H1 (cell line): ENCODE measurements at regions not wholly inside any gene's neighbourhood (a gene's known extent, or its start where the extent isn't known, plus 50 kb on each side); places are given as distances from the start of the nearest gene placed in this dataset.

Experiments used
- CTCF ChIA-PET: fragments of 300-600 bp; sonication (Branson Sonifier 250); formaldehyde crosslinking; loops from one replicate; lab custom pipeline; 2021; ENCODE audit not compliant: partially characterized antibody; lab: Charles Lee
- POLR2A ChIA-PET: fragments of 300-600 bp; sonication (Branson Sonifier 250); formaldehyde crosslinking; loops from one replicate; lab custom pipeline; 2021; ENCODE audit warnings: inconsistent platforms; ENCODE audit not compliant: partially characterized antibody; lab: Charles Lee
- DNase-seq, 2 experiments: peaks; one replicate each; pipeline versions ENCODE4 v3.0.0 to v3.0.0-alpha.2; 2010 to 2022; ENCODE audit warnings: low spot score in 2 of 2, low read depth in 1 of 2, mixed read lengths in 1 of 2
- FAIRE-seq: peaks from 2 replicates; lab custom pipeline; 2011; peaks lifted over from hg19 to GRCh38; lab: Jason Lieb, UNC
- H2AFZ ChIP-seq: 2 replicates; pipeline ENCODE4 v1.8.1; 2012; ENCODE audit warnings: low read length, inconsistent platforms
- H2AK5ac ChIP-seq: 2 replicates; pipeline ENCODE4 v1.6.1; 2013; ENCODE audit warnings: low read depth, low read length
- H2BK120ac ChIP-seq: replicated peaks from 2 replicates; pipeline ENCODE3; 2013; ENCODE audit warnings: low read depth, low read length, inconsistent platforms
- H2BK12ac ChIP-seq: 2 replicates; pipeline ENCODE4 v1.6.1; 2013; ENCODE audit warnings: low read depth, low read length
- H2BK15ac ChIP-seq: 2 replicates; pipeline ENCODE4 v1.6.1; 2013; ENCODE audit warnings: low read length
- H2BK20ac ChIP-seq: 2 replicates; pipeline ENCODE4 v1.6.1; 2013; ENCODE audit warnings: low read length
- H2BK5ac ChIP-seq: 2 replicates; pipeline ENCODE4 v1.6.1; 2013; ENCODE audit warnings: low read depth, low read length
- H3K14ac ChIP-seq: 2 replicates; pipeline ENCODE4 v1.6.1; 2013; ENCODE audit warnings: inconsistent platforms; ENCODE audit not compliant: insufficient read length
- H3K18ac ChIP-seq: 2 replicates; pipeline ENCODE4 v1.6.1; 2013; ENCODE audit warnings: low read length; ENCODE audit errors: extremely low read depth
- H3K23ac ChIP-seq: 2 replicates; pipeline ENCODE4 v1.6.1; 2013; ENCODE audit warnings: inconsistent platforms; ENCODE audit not compliant: insufficient read length
- H3K23me2 ChIP-seq: 2 replicates; pipeline ENCODE4 v1.6.1; 2013; ENCODE audit warnings: low read depth, low read length
- H3K27ac ChIP-seq: 2 replicates; pipeline ENCODE4 v1.6.1; 2011; ENCODE audit warnings: low read depth, low read length, inconsistent platforms
- H3K27me3 ChIP-seq, 4 experiments: replicated peaks in 1 of 4; 1 replicate in 1 of 4; 2 replicates in 3 of 4; pipeline versions ENCODE4 v1.6.1 to v1.8.1; 2011 to 2013; ENCODE audit warnings: low read length in 3 of 4, mild to moderate bottlenecking in 3 of 4, inconsistent platforms in 2 of 4, mixed read lengths in 2 of 4, moderate library complexity in 1 of 4; ENCODE audit not compliant: control insufficient read depth in 3 of 4, insufficient read depth in 3 of 4; ENCODE audit errors: extremely low read depth in 1 of 4
- H3K36me3 ChIP-seq, 4 experiments: 2 replicates each; pipeline versions ENCODE4 v1.6.1 to v1.8.1; 2011 to 2013; ENCODE audit warnings: mild to moderate bottlenecking in 4 of 4, low read length in 3 of 4, moderate library complexity in 2 of 4, control low read depth in 1 of 4, inconsistent platforms in 1 of 4; ENCODE audit not compliant: insufficient read depth in 4 of 4, control insufficient read depth in 2 of 4
- H3K4ac ChIP-seq: replicated peaks from 2 replicates; pipeline ENCODE3; 2013; ENCODE audit warnings: low read length, low read depth, mixed read lengths, inconsistent platforms; ENCODE audit not compliant: insufficient read length
- H3K4me1 ChIP-seq, 4 experiments: replicated peaks in 1 of 4; 1 replicate in 1 of 4; 2 replicates in 3 of 4; pipeline versions ENCODE4 v1.6.1 to v1.8.1; 2011 to 2013; ENCODE audit warnings: low read length in 3 of 4, inconsistent platforms in 2 of 4, mixed read lengths in 1 of 4; ENCODE audit not compliant: insufficient read depth in 4 of 4, control insufficient read depth in 3 of 4
- H3K4me2 ChIP-seq, 2 experiments: 2 replicates each; pipeline versions ENCODE4 v1.6.1 to v1.8.1; 2011 to 2013; ENCODE audit warnings: low read depth in 2 of 2, low read length in 2 of 2, control low read depth in 1 of 2, inconsistent platforms in 1 of 2, mild to moderate bottlenecking in 1 of 2; ENCODE audit not compliant: insufficient read depth in 1 of 2
- H3K4me3 ChIP-seq, 4 experiments: fragments of 200-600, 300-600 bp in 1 of 4; sonication (generic), shearing (Covaris generic), sonication (Bioruptor Twin) in 1 of 4; 2 replicates each; pipeline versions ENCODE4 v1.5.1 to v1.8.1; 2011 to 2016; ENCODE audit warnings: low read length in 4 of 4, low read depth in 3 of 4, control low read depth in 2 of 4, inconsistent platforms in 2 of 4, mild to moderate bottlenecking in 2 of 4, mixed read lengths in 1 of 4, moderate library complexity in 1 of 4; ENCODE audit not compliant: insufficient read depth in 2 of 4; ENCODE audit errors: extremely low read depth in 1 of 4
- H3K56ac ChIP-seq: replicated peaks from 2 replicates; pipeline ENCODE3; 2013; ENCODE audit warnings: low read depth, mild to moderate bottlenecking, mixed read lengths, low read length, inconsistent platforms; ENCODE audit not compliant: insufficient read length
- H3K79me1 ChIP-seq: 2 replicates; pipeline ENCODE4 v1.6.1; 2013; ENCODE audit warnings: low read depth, low read length, control low read depth
- H3K79me2 ChIP-seq, 2 experiments: 2 replicates each; pipeline versions ENCODE4 v1.6.1 to v1.8.1; 2012 to 2013; ENCODE audit warnings: low read length in 2 of 2, mild to moderate bottlenecking in 2 of 2, inconsistent platforms in 1 of 2; ENCODE audit not compliant: insufficient read depth in 2 of 2, control insufficient read depth in 1 of 2
- H3K9ac ChIP-seq, 4 experiments: replicated peaks in 1 of 4; 1 replicate in 1 of 4; 2 replicates in 3 of 4; pipeline versions ENCODE4 v1.6.1 to v1.8.1; 2011 to 2013; ENCODE audit warnings: low read depth in 3 of 4, low read length in 3 of 4, control low read depth in 2 of 4, mild to moderate bottlenecking in 2 of 4, moderate library complexity in 2 of 4, inconsistent platforms in 1 of 4; ENCODE audit errors: extremely low read depth in 1 of 4
- H3K9me3 ChIP-seq, 2 experiments: 2 replicates each; pipeline versions ENCODE4 v1.6.1 to v1.8.1; 2012 to 2013; ENCODE audit warnings: mild to moderate bottlenecking in 2 of 2, moderate library complexity in 2 of 2, control low read depth in 1 of 2, inconsistent platforms in 1 of 2, low read depth in 1 of 2, low read length in 1 of 2, mixed read lengths in 1 of 2; ENCODE audit not compliant: insufficient read depth in 2 of 2
- H4K20me1 ChIP-seq, 2 experiments: replicated peaks in 1 of 2; 2 replicates each; pipeline versions ENCODE3 to v1.8.1; 2011 to 2013; ENCODE audit warnings: inconsistent platforms in 2 of 2, low read length in 2 of 2, mild to moderate bottlenecking in 1 of 2; ENCODE audit not compliant: insufficient read depth in 2 of 2, control insufficient read depth in 1 of 2
- H4K5ac ChIP-seq: 2 replicates; pipeline ENCODE4 v1.6.1; 2013; ENCODE audit warnings: low read length, low read depth, mixed read lengths, inconsistent platforms; ENCODE audit not compliant: insufficient read length
- H4K8ac ChIP-seq: 2 replicates; pipeline ENCODE4 v1.8.0; 2013; ENCODE audit warnings: mild to moderate bottlenecking, moderate library complexity, low read length, inconsistent platforms; ENCODE audit not compliant: insufficient read depth; ENCODE audit errors: extremely low read depth
- H4K91ac ChIP-seq: replicated peaks from 2 replicates; pipeline ENCODE3; 2013; ENCODE audit warnings: low read length, mixed read lengths, inconsistent platforms; ENCODE audit not compliant: insufficient read length
- ATF3 ChIP-seq: IDR thresholded peaks from 2 replicates; pipeline ENCODE4 v1.6.1; 2011; ENCODE audit warnings: low read depth, mild to moderate bottlenecking, low read length; ENCODE audit not compliant: insufficient read depth
- BACH1 ChIP-seq: IDR thresholded peaks from 2 replicates; pipeline ENCODE4 v1.6.1; 2012; ENCODE audit warnings: low read length, improper control_type of control experiment
- CBX8 ChIP-seq: fragments of 300-800, 300-1000 bp; sonication (generic); IDR thresholded peaks from 2 replicates; pipeline ENCODE4 v1.7.1; 2016; ENCODE audit warnings: low read depth, low read length, borderline replicate concordance
- CEBPB ChIP-seq: IDR thresholded peaks from 2 replicates; pipeline ENCODE4 v1.6.1; 2012; ENCODE audit warnings: low read depth, low read length
- CTBP2 ChIP-seq: IDR thresholded peaks from 2 replicates; pipeline ENCODE4 v1.7.0; 2011; ENCODE audit warnings: borderline replicate concordance, mild to moderate bottlenecking, moderate library complexity, mixed read lengths, low read length; ENCODE audit not compliant: insufficient read depth, insufficient read length
- GTF2F1 ChIP-seq: IDR thresholded peaks from 2 replicates; pipeline ENCODE4 v1.6.1; 2012; ENCODE audit warnings: low read depth, low read length, improper control_type of control experiment, borderline replicate concordance
- MAX ChIP-seq: IDR thresholded peaks from 2 replicates; pipeline ENCODE4 v1.6.1; 2012; ENCODE audit warnings: inconsistent platforms
- RAD21 ChIP-seq, 2 experiments: IDR thresholded peaks in 1 of 2; conservative IDR thresholded peaks in 1 of 2; 2 replicates each; pipeline ENCODE4 v1.6.1; 2011; ENCODE audit warnings: low read depth in 2 of 2, low read length in 2 of 2, improper control_type of control experiment in 1 of 2, inconsistent platforms in 1 of 2, mild to moderate bottlenecking in 1 of 2, moderate library complexity in 1 of 2
- RFX5 ChIP-seq: IDR thresholded peaks from 2 replicates; pipeline ENCODE4 v1.6.1; 2011; ENCODE audit warnings: low read depth, low read length, improper control_type of control experiment, borderline replicate concordance
- RXRA ChIP-seq: IDR thresholded peaks from 2 replicates; pipeline ENCODE4 v1.6.1; 2011; ENCODE audit warnings: low read depth, mild to moderate bottlenecking, low read length, moderate library complexity; ENCODE audit not compliant: insufficient read depth
- SAP30 ChIP-seq: fragments of 300-600 bp; sonication (generic); IDR thresholded peaks from 2 replicates; pipeline ENCODE4 v1.7.1; 2012; ENCODE audit warnings: low read length, moderate library complexity, mild to moderate bottlenecking, inconsistent platforms; ENCODE audit not compliant: insufficient read depth, insufficient replicate concordance
- SIN3A ChIP-seq, 2 experiments: IDR thresholded peaks in 1 of 2; conservative IDR thresholded peaks in 1 of 2; 2 replicates each; pipeline ENCODE4 v1.6.1; 2011 to 2012; ENCODE audit warnings: low read length in 2 of 2, improper control_type of control experiment in 1 of 2, low read depth in 1 of 2, mild to moderate bottlenecking in 1 of 2
- TCF12 ChIP-seq: IDR thresholded peaks from 2 replicates; pipeline ENCODE4 v1.6.1; 2011; ENCODE audit warnings: low read depth, mild to moderate bottlenecking, low read length
- WGBS, 2 experiments: shearing (Covaris generic) in 1 of 2; methylation state at CpG; one replicate each; pipeline versions ENCODE4 v1.1.6 to v1.1.7; 2013 to 2015; ENCODE audit warnings: low lambda C conversion rate in 2 of 2, mixed read lengths in 2 of 2, inconsistent platforms in 1 of 2, low coverage in 1 of 2, missing lambda C conversion rate in 1 of 2; ENCODE audit not compliant: insufficient replicate concordance in 2 of 2, insufficient coverage in 1 of 2, insufficient read length in 1 of 2; ENCODE audit errors: extremely low coverage in 1 of 2, missing lambda C conversion rate in 1 of 2; 5-methylcytosine and 5-hydroxymethylcytosine counted together

GRCh38 chr20:7108929-7109328 lies 341.4 kb downstream of the BMP2 start:
- no peak for DNase-seq
- H3K56ac ChIP-seq = no peak overlapping the region
- no peaks in the 10 kb centered on the region for H3K79me2 ChIP-seq
- H2BK12ac ChIP-seq = no peak overlapping the region
- FAIRE-seq = no peak
- no peaks in the 10 kb centered on the region for H3K23me2 ChIP-seq
- H3K9ac ChIP-seq = no peak overlapping the region
- ChIA-PET POLR2A (no interaction called here), CTCF (interaction anchor here (0.6 to 0.7 kb wide), 2 partner anchors 122 to 281 kb away, joined by 3 read pairs; no protein-coding TSS in a partner anchor)
- H2AFZ ChIP-seq = no peak overlapping the region
- no peak overlapping the region for H3K4me3 ChIP-seq
- no peak overlapping the region for H2BK20ac ChIP-seq
- peaks cover 0 to 4% (median 1%) of the 10 kb centered on the region in 4 experiments; a peak in 3 of 7 replicates for H3K4me1 ChIP-seq
- H3K23ac ChIP-seq = no peak overlapping the region
- no peaks in the 10 kb centered on the region for H3K79me1 ChIP-seq
- no peak overlapping the region for H3K4me2 ChIP-seq
- H2BK5ac ChIP-seq = no peak overlapping the region
- no peaks in the 10 kb centered on the region for H3K36me3 ChIP-seq
- no peak overlapping the region for H2BK15ac ChIP-seq
- H4K91ac ChIP-seq = no peak overlapping the region
- WGBS, 2 experiments = 82% methylated on average over 2 of the region's 2 CpGs; no CpG with 5 or more reads in 1 of the 2 experiments
- no peak overlapping the region for H3K18ac ChIP-seq
- no peak overlapping the region for H4K5ac ChIP-seq
- H2BK120ac ChIP-seq = no peak overlapping the region
- no peak overlapping the region for H3K27ac ChIP-seq
- no peak overlapping the region for H2AK5ac ChIP-seq
- no peak overlapping the region for H4K8ac ChIP-seq
- H3K14ac ChIP-seq = no peak overlapping the region
- H3K4ac ChIP-seq = no peak overlapping the region
- no peaks in the 10 kb centered on the region for H3K27me3 ChIP-seq
- no peaks in the 10 kb centered on the region for H4K20me1 ChIP-seq
- H3K9me3 ChIP-seq = no peaks in the 10 kb centered on the region
- TF ChIP-seq RFX5 = no peak
- TF ChIP-seq RAD21 (IDR thresholded peaks at IDR 0.05 in 1 of 2, conservative IDR thresholded peaks at IDR 0.05 in 1 of 2; ENCODE audit: low read depth in 2 of 2, low read length in 2 of 2) = no peak
- no peak for TF ChIP-seq CEBPB
- TF ChIP-seq SAP30 = no peak
- no peak for TF ChIP-seq RXRA
- TF ChIP-seq SIN3A (conservative IDR thresholded peaks at IDR 0.05 in 1 of 2, IDR thresholded peaks at IDR 0.05 in 1 of 2; ENCODE audit: low read depth in 1 of 2, low read length in 2 of 2) = no peak
- TF ChIP-seq TCF12 = no peak
- TF ChIP-seq MAX = no peak
- TF ChIP-seq ATF3 = no peak
- no peak for TF ChIP-seq CBX8
- no peak for TF ChIP-seq GTF2F1
- TF ChIP-seq BACH1 = no peak
- TF ChIP-seq CTBP2 = no peak
